Ovary (tissue), 7 donors: ENCODE measurements at regions not wholly inside any gene's neighbourhood (a gene's known extent, or its start where the extent isn't known, plus 50 kb on each side); places are given as distances from the start of the nearest gene placed in this dataset.

Source experiments
- DNase-seq, 5 donors: peaks; one replicate each; pipeline ENCODE4 v3.0.0-alpha.2; 2019 to 2020
- H3K27ac ChIP-seq, 2 donors: fragments of 200-600 bp; one replicate each; pipeline versions ENCODE4 v1.5.1 to v1.8.0; 2019 to 2022
- H3K27me3 ChIP-seq: fragments of 200-600 bp; one replicate; pipeline ENCODE4 v1.8.0; 2022
- H3K36me3 ChIP-seq: fragments of 200-600 bp; sonication (generic); one replicate; pipeline ENCODE4 v1.5.1; 2019
- H3K4me1 ChIP-seq: one replicate; pipeline ENCODE4 v1.8.1; 2013; ENCODE audit warnings: mild to moderate bottlenecking, moderate library complexity; ENCODE audit not compliant: insufficient read depth
- H3K4me3 ChIP-seq: fragments of 200-600 bp; sonication (generic); one replicate; pipeline ENCODE4 v1.5.1; 2017
- H3K9me3 ChIP-seq, 2 donors: fragments of 200-600 bp in 1 of 2; sonication (generic) in 1 of 2; one replicate each; pipeline versions ENCODE4 v1.5.1 to v1.8.1; 2013 to 2019; ENCODE audit warnings: mild to moderate bottlenecking in 1 of 2, moderate library complexity in 1 of 2
- EP300 ChIP-seq: sonication (generic); formaldehyde crosslinking; IDR thresholded peaks from one replicate; pipeline ENCODE4 v1.6.1; 2017; ENCODE audit warnings: antibody characterized with exemption
- POLR2A ChIP-seq: fragments of 450-650 bp; IDR thresholded peaks from one replicate; pipeline ENCODE4 v1.6.1; 2017; ENCODE audit warnings: antibody characterized with exemption, mild to moderate bottlenecking, moderate library complexity
- WGBS, 3 donors: extraction: QIAGEN DNeasy Blood & Tissue Kit in 1 of 3; methylation state at CpG; one replicate each; pipeline versions ENCODE4 v1.1.5 to v1.1.7; 2013 to 2017; 5-methylcytosine and 5-hydroxymethylcytosine counted together
- intact Hi-C, 4 donors: fragments of 100-400 bp; cut with DNase I; formaldehyde crosslinking; loops; one replicate each; pipeline versions ENCODE4 v1.11.0 to v1.15.1; 2022 to 2023
- TF ChIP-seq, protein P1 (sequence below), 3 donors: fragments of 450-650 bp in 2 of 3; fragments of 200-600 bp in 1 of 3; IDR thresholded peaks; one replicate each; pipeline versions ENCODE4 v1.5.1 to v1.8.0; 2016 to 2022; ENCODE audit warnings: antibody characterized with exemption in 3 of 3, mild to moderate bottlenecking in 1 of 3
- donor health status: DM: no; HTN: no; CAD: no; lungs with moderate emphysema.
- donor health status: DM: no; HTN: no; CAD: no.
- donor health status: Bipolar disorder and iron deficiency.
- donor health status: DM: no; HTN: no; CAD: no.
- donor health status: DM: yes; HTN: yes; CAD: no.

DNA sequence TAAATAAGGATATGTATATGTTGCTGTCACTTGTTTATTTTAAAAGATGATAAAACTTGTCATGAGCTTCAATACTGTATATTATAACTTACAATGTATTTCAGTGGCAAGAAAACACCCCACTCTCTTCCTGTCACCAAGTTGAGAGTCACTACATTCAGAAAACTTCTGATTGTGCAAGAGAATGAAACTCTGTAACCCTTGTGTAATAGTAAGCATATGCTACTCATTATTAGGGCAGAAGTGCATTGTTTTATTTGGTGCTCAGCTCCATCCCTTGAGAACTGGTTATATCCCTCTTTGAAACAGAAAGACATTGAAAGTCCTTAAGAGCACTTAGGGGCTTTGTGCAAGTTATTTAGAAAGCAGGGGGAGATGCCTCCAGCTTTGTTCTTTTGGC, 594.5 kb downstream of the ARAP2 start:
- intact Hi-C loops: loop anchor here in 1 of 4 donors (2.0 kb wide), 1 partner anchor 65 kb away; no protein-coding TSS in a partner anchor
- no peaks in the 10 kb centered on the region for H3K27me3 ChIP-seq

DNA sequence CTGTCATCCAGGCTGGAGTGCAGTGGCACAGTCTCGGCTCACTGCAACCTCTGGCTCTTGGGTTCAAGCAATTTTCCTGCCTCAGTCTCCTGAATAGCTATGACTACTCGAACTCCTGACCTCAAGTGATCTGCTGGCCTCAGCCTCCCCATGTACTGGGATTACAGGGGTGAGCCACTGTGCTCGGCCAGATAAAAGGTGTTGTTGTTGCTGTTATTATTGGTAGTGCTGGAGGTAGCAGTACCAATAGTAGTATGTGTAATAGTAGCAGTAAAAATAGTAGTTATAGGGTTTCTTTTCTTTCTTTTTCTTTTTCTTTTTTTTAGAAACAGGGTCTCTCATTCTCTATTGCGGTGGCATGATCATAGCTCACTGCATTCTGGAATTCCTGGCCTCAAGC, 592.1 kb downstream of the ARAP2 start:
- WGBS, 3 donors: 70 to 71% (median 71%) methylated on average over 4 of the region's 4 CpGs
- DNase-seq: no peak
- H3K36me3 ChIP-seq: no peaks in the 10 kb centered on the region

More for the DNA sequence above, 594.5 kb downstream of the ARAP2 start:
- DNase-seq: no peak
- H3K36me3 ChIP-seq: no peaks in the 10 kb centered on the region
- no peaks in the 10 kb centered on the region for H3K9me3 ChIP-seq
- no peak overlapping the region for H3K27ac ChIP-seq
- no peaks in the 10 kb centered on the region for H3K4me1 ChIP-seq
- H3K4me3 ChIP-seq: no peak overlapping the region
- TF ChIP-seq POLR2A: no peak
- TF ChIP-seq, protein P1, sequence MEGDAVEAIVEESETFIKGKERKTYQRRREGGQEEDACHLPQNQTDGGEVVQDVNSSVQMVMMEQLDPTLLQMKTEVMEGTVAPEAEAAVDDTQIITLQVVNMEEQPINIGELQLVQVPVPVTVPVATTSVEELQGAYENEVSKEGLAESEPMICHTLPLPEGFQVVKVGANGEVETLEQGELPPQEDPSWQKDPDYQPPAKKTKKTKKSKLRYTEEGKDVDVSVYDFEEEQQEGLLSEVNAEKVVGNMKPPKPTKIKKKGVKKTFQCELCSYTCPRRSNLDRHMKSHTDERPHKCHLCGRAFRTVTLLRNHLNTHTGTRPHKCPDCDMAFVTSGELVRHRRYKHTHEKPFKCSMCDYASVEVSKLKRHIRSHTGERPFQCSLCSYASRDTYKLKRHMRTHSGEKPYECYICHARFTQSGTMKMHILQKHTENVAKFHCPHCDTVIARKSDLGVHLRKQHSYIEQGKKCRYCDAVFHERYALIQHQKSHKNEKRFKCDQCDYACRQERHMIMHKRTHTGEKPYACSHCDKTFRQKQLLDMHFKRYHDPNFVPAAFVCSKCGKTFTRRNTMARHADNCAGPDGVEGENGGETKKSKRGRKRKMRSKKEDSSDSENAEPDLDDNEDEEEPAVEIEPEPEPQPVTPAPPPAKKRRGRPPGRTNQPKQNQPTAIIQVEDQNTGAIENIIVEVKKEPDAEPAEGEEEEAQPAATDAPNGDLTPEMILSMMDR (IDR thresholded peaks at IDR 0.05): no peak

DNA sequence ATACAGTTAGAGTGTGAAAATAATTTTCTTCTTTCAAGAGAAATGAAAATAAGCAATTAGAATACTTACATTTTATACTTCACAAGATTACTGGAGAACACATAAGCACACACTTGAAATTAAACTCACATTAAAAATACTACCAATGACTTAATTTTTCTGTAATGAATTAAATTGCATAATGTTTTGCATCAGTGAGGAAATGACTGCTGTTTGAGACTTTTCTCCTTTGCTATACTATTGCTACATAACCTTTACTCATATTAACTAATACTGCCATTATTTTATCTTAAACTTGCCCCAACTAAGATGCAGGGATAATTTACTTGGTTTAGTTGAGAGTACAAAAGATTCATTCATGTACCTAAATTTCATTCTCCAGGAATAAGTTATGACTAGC, 590.9 kb downstream of the ARAP2 start:
- Histone ChIP-seq H3K36me3 (no peaks in the 10 kb centered on the region), H3K4me1 (no peaks in the 10 kb centered on the region), H3K9me3 (no peaks in the 10 kb centered on the region), H3K4me3 (no peak overlapping the region), H3K27me3 (no peaks in the 10 kb centered on the region), H3K27ac (no peak overlapping the region)
- DNase-seq: no peak
- TF ChIP-seq, protein P1 (IDR thresholded peaks at IDR 0.05): no peak
- TF ChIP-seq EP300 (no peak), POLR2A (no peak)
- intact Hi-C loops: no loop called here

More for the DNA sequence above, 592.1 kb downstream of the ARAP2 start:
- Histone ChIP-seq H3K4me1 (no peaks in the 10 kb centered on the region), H3K27ac (no peak overlapping the region), H3K4me3 (no peak overlapping the region), H3K9me3 (no peaks in the 10 kb centered on the region), H3K27me3 (no peaks in the 10 kb centered on the region)
- no peak for TF ChIP-seq EP300
- TF ChIP-seq, protein P1 (IDR thresholded peaks at IDR 0.05): no peak
- TF ChIP-seq POLR2A: no peak
- intact Hi-C loops: no loop called here

DNA sequence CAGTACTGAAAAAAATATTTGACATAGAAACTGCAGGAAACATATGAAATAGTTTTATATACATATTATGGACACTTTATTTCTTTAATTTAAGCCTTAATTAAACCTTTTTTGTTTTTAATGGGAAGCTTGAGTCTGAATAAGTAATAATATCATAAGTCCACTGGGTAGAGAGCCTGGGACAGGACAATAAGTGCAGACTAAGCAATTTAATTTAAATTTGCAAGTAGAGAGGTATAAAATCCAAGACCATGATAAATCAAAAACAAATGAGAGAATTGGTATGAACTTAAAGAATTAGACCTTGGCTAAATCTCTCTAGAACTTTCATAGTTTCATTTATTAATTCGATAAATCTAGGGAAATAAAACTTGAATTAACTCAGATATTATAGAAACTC, 571.2 kb downstream of the ARAP2 start:
- Histone ChIP-seq H3K4me3 (no peak overlapping the region), H3K4me1 (no peaks in the 10 kb centered on the region), H3K9me3 (no peaks in the 10 kb centered on the region), H3K27me3 (no peaks in the 10 kb centered on the region), H3K27ac (no peak overlapping the region), H3K36me3 (no peaks in the 10 kb centered on the region)
- no peak for DNase-seq
- intact Hi-C loops: no loop called here
- TF ChIP-seq EP300: no peak
- TF ChIP-seq, protein P1 (IDR thresholded peaks at IDR 0.05): no peak
- TF ChIP-seq POLR2A: no peak
- 63 to 83% (median 80%) methylated on average over 1 of the region's 1 CpG for WGBS, 3 donors

DNA sequence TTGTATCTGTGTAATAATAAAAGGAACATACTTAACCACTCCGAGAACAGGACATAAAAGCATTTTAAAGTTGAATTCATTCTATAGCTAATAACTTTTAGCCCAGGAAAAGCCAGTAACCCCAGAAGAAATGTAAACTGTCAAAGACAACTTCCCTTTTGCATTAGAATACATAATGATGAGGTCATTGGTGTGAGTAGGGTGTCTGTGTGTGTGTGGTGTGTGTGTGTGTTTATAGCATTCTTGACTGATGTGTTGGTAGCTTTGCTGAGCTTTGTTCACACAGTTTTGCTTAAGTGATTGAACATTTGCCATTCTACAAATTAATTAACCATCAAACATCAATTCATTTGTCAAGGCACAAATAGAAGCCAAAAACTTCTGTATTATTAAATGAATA, 559.6 kb downstream of the ARAP2 start:
- Histone ChIP-seq H3K36me3 (no peaks in the 10 kb centered on the region), H3K27ac (no peak overlapping the region), H3K4me1 (no peaks in the 10 kb centered on the region), H3K4me3 (no peak overlapping the region), H3K27me3 (no peaks in the 10 kb centered on the region), H3K9me3 (no peaks in the 10 kb centered on the region)
- no peak for DNase-seq
- intact Hi-C loops: no loop called here
- WGBS, 3 donors: 79 to 90% (median 80%) methylated on average over 1 of the region's 1 CpG
- no peak for TF ChIP-seq POLR2A
- TF ChIP-seq EP300: no peak
- TF ChIP-seq, protein P1 (IDR thresholded peaks at IDR 0.05): no peak
